Stimulated activated CD4-positive, alpha-beta T cell treated with anti-CD3 and anti-CD28 coated beads, Interleukin-2, amount 100 ng/mL, for 48 hours (primary cell): ENCODE measurements at regions not wholly inside any gene's neighbourhood (a gene's known extent, or its start where the extent isn't known, plus 50 kb on each side); places are given as distances from the start of the nearest gene placed in this dataset.
"Not testable (repeated sequence)": the region's sequence is repeated elsewhere in the genome, so short reads cannot be mapped to it uniquely, and the experiment has no call there.

Experiments
- DNase-seq, 2 donors: peaks; one replicate each; pipeline ENCODE4 v3.0.0-alpha.2; 2020

DNA sequence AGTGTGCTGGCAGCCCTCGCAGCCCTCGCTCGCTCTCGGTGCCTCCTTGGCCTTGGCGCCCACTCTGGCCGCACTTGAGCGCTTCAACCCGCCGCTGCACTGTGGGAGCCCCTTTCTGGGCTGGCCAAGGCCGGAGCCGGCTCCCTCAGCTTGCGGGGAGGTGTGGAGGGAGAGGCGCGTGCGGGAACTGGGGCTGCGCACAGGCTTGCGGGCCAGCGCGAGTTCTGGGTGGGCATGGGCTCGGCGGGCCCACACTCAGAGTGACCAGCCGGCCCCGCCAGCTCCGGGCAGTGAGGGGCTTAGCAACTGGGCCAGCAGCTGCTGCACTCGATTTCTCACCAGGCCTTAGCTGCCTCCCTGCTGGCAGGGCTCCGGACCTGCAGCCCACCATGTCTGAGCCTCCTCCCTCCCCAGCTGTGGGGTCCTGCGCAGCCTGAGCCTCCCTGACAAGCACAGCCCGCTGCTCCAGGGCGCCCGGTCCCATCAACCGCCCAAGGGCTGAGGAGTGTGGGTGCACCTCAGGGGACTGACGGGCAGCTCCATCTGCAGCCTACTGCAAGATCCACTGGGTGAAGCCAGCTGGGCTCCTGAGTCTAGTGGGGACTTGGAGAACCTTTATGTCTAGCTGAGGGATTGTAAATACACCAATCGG, 786.0 kb upstream of the SORCS1 start:
- DNase-seq = not testable (repeated sequence)

DNA sequence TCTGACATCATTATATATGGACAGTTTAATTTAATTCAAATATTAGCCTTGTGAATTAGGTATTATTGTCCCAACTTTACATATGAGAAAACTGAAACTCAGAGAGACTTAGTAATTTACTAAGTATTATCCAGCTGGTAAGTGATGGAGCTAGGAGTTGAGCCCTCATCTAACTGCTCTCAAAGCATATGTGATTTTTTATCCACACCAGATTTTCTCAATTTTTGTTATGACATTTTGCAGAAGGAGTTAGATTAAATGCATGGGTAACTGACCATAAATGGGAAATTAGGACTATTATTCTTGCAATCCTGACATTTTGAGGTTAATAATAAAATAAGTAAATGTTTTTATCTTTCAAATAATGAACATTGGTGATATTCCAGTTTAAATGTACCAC, 778.3 kb upstream of the SORCS1 start:
- DNase-seq = no peak

DNA sequence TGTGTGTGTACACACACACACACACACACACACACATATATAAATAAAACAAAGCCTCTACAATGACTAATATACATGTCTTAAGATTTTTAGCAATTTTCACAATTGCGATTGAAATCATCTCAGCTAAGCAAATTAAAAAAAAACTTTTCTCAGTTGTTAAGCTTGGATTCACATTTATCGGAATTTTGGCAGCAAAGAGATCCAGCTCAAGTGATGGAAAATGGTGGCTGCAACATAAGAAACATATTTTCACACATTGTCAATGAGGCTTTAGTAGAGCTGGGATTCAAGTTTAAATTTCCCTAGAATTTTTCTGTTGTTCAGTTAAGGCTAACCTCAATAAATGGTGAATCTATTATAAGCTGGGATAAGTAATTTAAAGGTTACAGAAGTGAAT, 768.6 kb upstream of the SORCS1 start:
- DNase-seq = no peak

DNA sequence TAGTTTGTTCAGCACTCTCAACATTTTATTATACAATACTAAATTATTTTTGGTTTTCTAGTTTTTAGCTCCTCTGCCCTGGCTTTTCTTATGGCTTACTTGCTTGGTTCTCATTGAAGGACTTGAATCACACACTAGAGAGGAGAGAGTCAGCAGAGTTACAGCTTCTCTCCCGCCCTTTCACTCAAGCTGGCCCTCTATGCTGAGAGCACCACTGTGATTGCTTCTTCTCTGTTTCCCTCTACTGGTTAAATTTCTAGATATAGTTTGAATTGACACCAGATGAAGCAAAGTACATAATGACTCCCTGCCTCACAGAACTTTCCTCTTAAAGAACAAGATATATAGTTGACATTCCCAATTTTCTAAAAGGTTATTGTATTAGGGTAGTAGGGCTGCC, 767.3 kb upstream of the SORCS1 start:
- no peak for DNase-seq

DNA sequence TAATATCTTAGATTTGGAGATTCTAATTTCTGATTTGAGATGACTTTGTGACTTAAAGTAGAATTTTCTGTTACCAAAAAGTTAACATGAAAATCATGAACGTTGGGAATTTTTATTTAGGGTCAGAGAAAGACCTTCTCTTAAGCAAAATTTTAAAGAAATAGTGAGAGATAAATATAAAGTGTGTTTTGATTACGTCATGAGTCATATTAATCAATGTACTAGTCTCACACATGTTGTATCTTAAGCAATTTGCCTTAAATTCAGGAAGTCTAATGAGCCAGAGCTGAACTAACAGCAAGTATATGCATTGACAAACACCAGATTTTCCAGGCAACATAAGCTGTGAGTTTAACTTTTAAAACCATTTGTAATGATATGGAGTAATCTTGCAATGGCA, 765.5 kb upstream of the SORCS1 start:
- no peak for DNase-seq

DNA sequence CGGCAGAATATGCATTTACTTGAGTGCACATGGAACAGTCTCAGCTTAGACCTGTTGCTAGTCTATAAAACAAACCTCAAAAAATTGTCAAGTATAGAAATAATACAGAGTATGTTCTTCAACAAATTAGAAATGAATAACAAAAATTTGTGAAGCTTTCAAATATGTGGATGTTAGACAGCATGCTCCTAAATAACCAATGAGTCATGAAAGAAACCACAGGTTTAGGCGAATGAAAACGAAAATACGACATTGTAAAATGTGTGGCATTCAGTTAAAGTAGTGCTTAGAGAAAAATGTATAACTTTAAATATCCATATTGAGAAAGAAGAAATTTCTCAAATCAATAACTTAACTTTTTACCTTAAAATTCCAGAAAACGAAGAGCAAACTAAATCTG, 760.0 kb upstream of the SORCS1 start:
- DNase-seq = no peak

DNA sequence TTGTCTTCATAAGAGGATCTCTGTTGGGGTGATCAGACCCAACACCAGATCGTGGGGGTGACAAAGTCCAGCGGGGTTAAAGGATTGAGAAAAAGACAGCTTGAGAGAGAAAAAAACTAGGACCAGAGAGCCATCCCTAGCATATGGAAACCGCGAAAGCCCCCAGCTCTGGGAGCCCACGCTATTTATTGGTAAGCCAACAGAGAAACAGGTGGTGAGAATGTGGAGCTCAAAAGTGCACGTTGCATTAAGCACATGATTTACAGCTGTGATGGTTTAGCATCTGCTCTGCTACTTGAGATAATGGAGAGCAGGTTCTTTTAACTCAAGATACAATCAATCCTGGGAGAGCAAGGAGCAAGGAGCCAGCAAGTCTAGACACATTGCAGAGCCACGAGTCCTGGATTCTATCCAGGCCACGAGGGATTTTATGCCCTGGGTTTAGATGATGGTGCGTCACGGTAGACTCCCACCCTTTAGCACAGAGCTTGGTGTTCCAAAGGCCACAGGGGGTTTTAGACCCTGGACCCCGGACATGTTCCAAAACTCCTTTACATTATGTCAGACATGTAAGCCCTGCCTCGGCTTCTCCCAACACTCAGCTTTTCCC, 755.2 kb upstream of the SORCS1 start:
- DNase-seq = no peak

DNA sequence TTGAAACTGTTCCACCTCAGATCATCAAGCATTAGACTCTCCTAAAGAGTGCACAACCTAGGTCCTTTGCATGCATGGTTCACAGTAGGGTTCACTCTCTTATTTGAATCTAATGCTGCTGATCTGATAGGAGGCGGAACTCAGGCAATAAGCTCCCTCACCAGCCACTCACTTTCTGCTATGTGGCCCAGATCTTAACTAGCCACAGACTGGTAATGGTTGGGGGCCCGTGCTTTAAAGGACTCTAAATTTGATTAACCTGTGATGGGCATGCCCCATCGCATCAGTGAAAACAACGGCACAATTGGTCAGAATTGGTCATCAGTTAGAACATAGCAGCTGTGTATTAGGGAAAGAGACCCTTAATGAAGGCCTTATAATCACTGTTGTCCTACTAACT, 753.7 kb upstream of the SORCS1 start:
- no peak for DNase-seq

DNA sequence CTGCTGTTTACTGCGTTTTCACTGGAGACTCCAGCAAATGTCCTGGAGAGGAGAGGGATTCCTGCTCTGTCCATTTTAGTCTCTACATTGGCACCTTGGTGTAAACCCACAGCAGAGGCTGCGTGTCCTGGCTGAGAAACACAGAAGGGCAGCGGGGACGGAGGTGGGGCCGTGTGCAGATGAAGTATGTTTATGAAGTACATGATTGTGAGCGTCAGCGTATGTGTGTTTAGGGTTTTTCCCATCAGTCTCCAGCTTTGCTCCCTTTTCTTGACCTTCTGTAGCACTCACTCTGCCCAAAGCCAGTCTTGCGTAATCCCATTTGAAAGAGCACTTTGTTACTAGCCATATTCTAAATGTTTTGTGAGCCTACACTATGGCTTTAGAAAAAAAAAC, 750.7 kb upstream of the SORCS1 start:
- DNase-seq = no peak

DNA sequence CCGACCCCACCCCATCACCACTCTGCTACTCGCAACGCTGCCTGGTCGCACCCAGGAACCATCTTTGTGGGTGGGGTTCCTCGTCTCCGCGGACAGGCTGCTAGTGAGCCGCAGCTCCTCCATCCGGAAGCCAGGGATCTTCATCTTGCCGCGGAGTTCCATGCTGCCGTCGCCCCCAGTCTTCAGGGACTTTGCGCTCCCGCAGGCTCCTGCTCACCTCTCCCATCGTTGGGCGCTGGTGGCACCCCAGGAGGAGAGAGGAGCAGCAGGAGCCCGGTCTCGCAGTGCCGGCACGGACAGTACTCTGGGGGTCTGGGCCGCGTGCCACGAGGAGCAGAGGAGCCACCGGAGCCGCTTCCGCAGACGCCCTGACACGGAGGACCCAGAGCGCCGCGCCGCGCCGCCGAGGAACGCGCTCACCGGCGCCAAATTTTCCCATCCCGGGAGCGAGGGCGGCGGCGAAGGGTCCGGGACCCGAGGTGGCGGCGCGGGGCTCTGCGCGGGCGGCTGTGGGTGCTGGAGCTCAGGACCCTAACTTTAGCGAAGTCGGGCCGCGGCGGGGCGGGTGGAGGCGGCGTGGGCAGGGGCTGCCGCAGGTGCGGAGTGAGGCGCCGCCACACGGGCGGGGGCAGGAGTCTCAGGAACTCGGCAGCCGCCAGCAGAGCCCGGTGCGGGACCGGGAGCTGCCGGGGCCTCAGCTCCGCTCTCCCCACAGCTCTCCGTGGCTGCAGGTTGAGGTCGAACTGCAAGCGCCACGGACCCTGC, 750.1 kb upstream of the SORCS1 start:
- no peak for DNase-seq

DNA sequence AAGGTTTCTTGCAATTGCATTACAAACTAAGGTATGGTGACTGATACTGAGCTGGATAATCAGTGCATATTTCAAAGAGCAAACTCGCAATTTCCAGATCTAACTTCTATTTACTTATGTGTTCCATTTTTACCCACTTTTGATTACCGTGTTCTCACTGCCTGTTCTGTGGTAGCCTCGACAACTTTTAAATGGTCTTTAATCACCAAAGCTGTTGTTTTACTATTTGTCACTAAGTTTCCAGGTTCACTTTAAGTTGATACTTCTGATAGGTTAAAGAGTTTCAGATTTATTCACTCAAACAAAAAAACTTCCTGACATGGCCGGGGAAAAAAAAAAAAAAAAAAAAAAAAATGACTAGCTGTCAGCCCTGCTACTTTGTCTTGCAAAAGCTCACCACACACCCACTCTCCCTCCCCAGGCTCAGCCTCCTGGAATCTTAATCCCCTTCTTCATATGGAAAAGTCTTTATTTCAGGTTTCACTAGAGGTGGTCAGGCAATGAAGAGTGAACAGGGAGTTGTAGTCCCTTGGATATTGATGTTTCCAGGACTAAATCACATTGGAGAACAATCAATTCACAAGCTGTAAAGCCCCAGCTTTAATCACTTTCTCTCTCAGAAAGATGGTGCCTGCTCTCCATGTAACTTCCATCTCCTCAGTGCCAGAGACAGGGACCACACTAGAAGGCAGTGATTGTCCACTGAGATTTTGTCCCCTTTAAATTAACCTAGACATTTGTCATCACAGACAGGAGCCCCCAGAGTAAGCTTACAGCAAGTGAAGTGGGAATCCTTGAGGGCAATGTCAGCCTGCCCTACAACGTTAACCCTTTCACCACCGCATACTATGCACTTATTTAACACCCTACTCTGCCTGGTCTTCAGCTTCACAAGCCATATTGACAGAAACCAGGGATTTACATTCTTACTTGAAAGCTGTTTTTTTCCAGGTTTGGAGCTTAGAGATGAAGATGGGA, 749.1 kb upstream of the SORCS1 start:
- no peak for DNase-seq

DNA sequence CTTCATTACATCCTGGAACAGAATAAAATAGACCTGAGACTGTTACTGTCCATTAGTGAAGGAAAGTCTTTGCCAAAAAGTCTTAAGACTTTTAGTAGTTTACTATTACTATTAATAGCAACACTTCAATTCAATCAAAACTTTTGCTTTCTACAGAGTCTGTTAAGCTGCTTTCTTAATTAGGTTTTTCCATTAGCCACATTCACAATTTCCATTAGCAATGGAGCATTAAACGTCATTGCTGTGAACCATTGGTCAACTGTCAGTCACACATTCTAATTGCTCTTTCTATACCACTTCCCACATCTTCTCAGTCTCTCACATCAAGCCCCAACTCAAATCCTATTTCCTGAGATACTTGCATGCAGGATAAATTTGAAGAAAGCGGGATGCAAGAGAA, 736.6 kb upstream of the SORCS1 start:
- no peak for DNase-seq

DNA sequence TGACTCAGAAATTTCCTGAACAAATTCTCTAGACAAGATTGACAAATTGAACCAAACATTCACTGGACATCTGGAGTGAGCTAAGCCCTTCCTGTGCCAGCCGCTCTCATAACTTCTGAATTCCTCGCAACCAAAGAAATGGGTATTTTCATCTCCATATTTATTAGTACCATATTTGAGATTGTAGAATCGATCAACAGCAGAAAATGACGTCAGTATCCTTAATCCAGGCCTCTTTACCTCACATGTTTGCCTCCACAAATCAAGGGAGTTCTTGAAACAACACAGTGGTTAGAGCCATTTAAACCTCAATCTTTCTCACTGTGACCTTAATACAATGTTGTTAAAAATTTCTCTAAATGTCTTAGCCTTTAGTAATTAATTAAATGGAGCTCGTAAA, 735.6 kb upstream of the SORCS1 start:
- DNase-seq = no peak

DNA sequence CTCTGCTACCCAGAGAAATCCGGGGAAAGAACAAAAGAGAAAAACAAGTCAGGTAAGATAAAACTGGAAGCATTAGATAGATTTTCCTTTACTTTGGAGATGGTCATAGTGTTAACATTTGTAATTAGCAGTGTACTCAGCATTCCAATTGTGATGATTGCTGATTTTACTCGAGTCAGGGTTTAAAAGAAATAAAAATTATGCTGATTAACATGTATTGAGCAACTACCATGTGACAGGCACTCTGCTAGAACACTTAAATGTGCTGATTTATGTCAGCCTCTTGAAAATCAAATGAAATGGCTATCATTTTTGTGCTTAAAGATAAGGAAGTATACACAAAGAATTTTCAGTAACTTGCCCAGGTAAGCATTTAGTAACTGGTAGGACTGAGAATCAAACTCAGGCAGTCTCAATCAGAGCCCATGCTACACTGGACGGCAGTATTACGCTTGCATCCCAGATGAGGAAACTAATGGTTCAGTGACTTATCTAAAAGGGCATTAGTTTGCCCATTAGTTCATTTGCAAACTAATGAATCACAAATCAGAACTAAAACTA, 735.1 kb upstream of the SORCS1 start:
- DNase-seq = no peak

DNA sequence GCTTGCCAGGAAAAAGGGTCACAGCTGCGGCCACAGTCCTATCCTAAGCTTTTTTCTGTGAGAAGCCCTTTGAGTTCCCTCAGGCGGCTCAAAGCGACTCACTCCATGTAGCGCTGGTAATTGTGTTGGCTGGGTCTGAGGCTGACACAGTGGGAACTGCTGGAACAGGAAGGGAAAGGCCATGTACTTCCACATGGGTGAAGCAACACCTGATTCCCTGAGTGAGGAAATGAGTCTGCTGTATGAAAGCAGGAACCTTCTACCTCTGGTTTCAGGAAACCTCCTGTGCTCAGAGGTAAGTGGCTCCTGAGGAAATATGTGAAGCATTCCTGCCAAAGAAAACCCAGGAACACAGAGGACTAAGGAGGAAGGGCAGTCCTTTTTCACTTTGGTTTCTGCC, 734.6 kb upstream of the SORCS1 start:
- no peak for DNase-seq

DNA sequence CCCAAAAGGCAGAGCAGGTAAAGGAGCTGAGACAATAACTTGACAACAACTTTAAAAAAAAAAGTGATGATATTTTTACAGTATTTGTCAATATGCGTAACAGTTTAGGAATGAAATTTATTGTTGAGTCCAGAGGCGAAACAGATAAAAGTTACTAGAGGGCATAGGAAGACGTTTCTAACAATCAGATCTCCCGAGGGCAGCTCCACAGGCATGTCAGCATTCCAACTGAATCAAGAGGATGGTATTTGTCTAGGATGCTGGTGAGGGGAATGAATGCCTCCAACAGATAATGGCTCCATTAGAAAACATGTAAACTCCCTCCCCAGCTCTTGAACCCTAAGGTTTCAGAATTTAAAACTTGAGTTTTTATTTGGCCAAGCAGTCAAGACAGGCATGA, 733.9 kb upstream of the SORCS1 start:
- no peak for DNase-seq

DNA sequence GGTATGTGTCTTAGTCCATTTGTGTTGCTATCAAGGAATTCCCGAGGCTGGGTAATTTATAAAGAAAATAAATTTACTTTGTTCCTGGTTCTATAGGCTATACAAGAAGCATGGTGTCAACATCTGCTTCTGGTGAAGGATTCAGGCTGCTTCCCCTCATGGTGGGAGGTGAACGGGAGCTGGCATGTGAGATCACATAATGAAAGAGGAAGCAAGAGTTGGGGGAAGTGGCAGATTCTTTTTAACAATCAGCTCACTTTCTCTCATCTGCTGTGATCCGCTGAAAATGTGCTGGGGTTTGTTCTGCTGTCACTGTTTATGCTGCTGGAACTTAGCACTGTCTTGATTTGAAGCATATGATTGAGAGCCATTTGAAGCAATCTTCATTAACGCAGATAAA, 730.0 kb upstream of the SORCS1 start:
- DNase-seq = no peak

DNA sequence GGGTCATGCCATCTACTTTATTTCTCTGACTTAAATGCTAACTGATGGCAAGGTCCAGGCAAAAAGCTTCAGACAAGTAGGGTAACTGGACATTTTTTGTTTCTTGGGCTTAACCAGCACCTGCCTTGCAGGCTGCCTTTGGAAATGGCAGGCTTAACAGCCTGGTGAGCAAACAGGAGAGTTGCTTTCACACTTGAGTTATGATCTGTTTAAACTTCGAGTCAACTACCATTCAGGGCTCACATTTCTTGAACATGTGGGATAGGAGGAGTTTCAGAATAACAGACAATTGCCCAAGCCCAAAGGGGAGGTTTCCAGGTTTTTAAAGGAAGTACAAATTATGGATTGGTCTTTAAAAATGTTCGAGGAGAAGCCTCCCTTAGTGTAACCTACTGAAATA, 724.6 kb upstream of the SORCS1 start:
- no peak for DNase-seq

DNA sequence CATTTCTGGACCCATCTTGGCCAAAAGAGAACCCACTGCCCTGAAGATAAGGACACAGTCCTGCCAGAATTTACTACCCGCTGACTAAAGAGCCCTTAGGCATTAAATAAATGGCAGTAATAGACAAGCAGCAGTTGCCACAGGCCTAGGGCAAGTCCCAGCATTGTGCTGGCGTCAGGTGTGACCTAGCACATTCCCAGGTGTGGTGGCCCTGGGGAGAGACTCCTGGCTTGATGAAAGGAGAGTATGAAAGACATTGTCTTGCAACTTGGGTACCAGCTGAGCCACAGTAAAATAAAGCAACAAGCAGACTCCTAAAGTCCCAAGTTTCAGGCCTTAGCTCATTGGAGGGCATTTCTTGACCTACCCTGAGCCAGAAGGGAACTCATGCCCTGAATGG, 715.7 kb upstream of the SORCS1 start:
- no peak for DNase-seq

DNA sequence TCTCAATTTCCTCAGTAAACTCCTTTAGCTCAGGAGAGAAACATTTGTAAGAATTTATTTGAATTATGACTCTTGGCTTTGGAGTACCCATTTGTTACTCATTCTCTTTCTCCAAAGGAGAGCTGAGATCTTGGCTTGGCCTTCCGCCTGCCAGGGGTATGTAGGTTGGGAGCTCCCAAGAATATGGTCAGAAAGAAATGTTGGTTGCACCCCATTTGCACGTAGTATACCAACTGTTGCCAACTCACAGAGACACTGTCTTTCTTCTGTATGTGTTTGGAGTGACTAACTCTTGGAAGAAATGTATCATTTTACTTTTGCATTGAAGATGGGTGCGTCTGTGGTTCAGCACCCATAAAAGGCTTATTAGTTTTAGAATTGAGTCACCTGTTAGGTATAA, 708.5 kb upstream of the SORCS1 start:
- DNase-seq = no peak

DNA sequence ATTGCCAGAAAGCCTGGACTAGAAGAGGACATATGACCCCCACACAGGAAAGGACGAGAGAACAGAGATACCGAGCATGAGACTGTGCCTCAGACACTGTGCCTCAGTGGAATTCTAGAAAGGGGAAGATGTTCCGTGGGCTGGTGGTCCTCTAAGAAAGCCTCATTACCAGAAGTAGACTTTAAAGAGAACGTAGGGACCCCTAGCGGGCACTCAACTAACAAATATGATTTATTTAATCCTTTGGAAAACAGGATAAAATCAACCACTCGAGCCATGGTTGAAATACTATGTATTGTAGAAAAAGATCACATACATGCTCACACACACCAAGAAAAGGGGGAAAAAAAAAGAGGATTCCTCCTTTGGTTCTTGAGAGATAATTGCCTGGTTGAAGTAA, 701.2 kb upstream of the SORCS1 start:
- no peak for DNase-seq

DNA sequence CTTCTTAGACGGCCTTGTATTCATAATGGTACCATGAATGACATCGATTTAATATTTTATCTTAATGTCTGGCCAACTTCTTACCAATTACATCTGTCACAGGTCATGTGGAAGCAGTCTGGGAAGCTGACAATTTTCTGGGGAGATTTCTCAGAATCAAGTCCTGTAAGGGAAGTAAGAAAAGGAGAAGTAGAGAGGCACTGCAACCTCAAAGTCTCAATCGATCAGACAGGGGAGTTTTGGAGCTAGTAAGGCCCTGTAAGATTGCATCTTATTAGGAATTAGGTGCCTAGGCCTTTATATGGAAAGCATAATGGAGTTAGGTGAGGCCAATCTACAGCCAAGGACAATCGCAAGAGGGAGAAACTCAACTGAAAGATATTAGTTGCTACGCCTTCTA, 694.6 kb upstream of the SORCS1 start:
- DNase-seq = no peak

DNA sequence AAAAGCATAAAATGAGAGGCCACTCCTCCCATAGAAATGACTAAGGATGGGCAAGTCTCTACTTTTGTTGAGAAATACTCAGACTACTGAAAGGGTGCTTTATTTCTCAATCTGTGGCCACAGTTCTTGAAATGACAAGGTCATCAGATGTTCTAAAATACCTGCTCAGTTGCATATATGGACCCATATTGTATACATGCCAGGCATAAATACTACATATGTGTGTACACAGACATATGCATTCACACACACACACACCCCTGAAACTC, 691.5 kb upstream of the SORCS1 start:
- no peak for DNase-seq
